Pancreas (tissue), 10 donors: ENCODE measurements at regions not wholly inside any gene's neighbourhood (a gene's known extent, or its start where the extent isn't known, plus 50 kb on each side); places are given as distances from the start of the nearest gene placed in this dataset.
"Not testable (repeated sequence)": the region's sequence is repeated elsewhere in the genome, so short reads cannot be mapped to it uniquely, and the experiment has no call there.

Source experiments
- ATAC-seq, 4 donors: fragments of 200-7000 bp; cut with Tn5 transposase; one replicate each; pipeline versions ENCODE4 v1.8.0 to v1.9.1; 2020; ENCODE audit warnings: mild to moderate bottlenecking in 4 of 4, moderate library complexity in 4 of 4
- DNase-seq, 6 donors: peaks; one replicate each; pipeline ENCODE4 v3.0.0-alpha.2; 2020
- FAIRE-seq: peaks from 2 replicates; lab custom pipeline; 2012; peaks lifted over from hg19 to GRCh38; lab: Jason Lieb, UNC
- H3K27ac ChIP-seq, 4 donors: fragments of 200-600 bp; sonication (generic); 1 replicate in 3 of 4; 2 replicates in 1 of 4; pipeline versions ENCODE4 v1.5.0 to v1.8.0; 2020
- H3K27me3 ChIP-seq, 4 donors: fragments of 200-600 bp; one replicate each; pipeline ENCODE4 v1.8.0; 2021
- H3K36me3 ChIP-seq, 3 donors: fragments of 200-600 bp; sonication (generic) in 1 of 3; one replicate each; pipeline versions ENCODE4 v1.5.0 to v1.8.0; 2020 to 2021
- H3K4me1 ChIP-seq, 3 donors: fragments of 200-600 bp; one replicate each; pipeline ENCODE4 v1.8.0; 2021
- H3K4me3 ChIP-seq, 4 donors: fragments of 200-600 bp; sonication (generic) in 2 of 4; one replicate each; pipeline versions ENCODE4 v1.5.0 to v1.8.0; 2020 to 2021
- H3K9me3 ChIP-seq, 4 donors: fragments of 200-600 bp; one replicate each; pipeline ENCODE4 v1.8.0; 2021
- CTCF ChIP-seq, 4 donors: fragments of 200-600 bp; sonication (generic) in 3 of 4; IDR thresholded peaks; one replicate each; pipeline versions ENCODE4 v1.5.0 to v1.8.0; 2021; ENCODE audit warnings: antibody characterized with exemption in 4 of 4
- WGBS, 2 donors: extraction: QIAGEN DNeasy Blood & Tissue Kit; methylation state at CpG; one replicate each; pipeline ENCODE4 v1.1.7; 2013; 5-methylcytosine and 5-hydroxymethylcytosine counted together
- intact Hi-C, 3 donors: fragments of 100-400 bp; cut with DNase I; formaldehyde crosslinking; loops; one replicate each; pipeline versions ENCODE4 v1.11.1 to v1.14.2; 2022
- donor health status: healthy with polysubstance abuse.
- donor health status: DM: no; HTN: no; CAD: no; lungs with moderate emphysema.
- donor health status: DM: no; HTN: no; CAD: no.
- donor health status: control.
- donor health status: control.
- donor health status: Bipolar disorder and iron deficiency.
- donor health status: DM: yes; HTN: yes; CAD: no.
- donor health status: DM: no; HTN: no; CAD: no.
- donor health status: DM: no; HTN: no; CAD: no.
- donor health status: DM: yes; HTN: yes; CAD: no.

GRCh38 chr6:25157842-25158241 lies 121.3 kb upstream of the CARMIL1 start:
- Histone ChIP-seq H3K4me1 (peaks cover 0 to 9% (median 0%) of the 10 kb centered on the region in 3 donors), H3K27ac (no peak overlapping the region), H3K27me3 (no peaks in the 10 kb centered on the region), H3K4me3 (no peak overlapping the region), H3K9me3 (no peaks in the 10 kb centered on the region), H3K36me3 (no peaks in the 10 kb centered on the region)
- DNase-seq, result no peak
- no peak for ATAC-seq
- no peak for TF ChIP-seq CTCF (IDR thresholded peaks at IDR 0.05)
- FAIRE-seq, result no peak
- 83 to 93% methylated on average over 5 of the region's 5 CpGs for WGBS, 2 donors
- intact Hi-C loops, result no loop called here

- DNase-seq, H3K4me1 ChIP-seq, ATAC-seq, H3K27me3 ChIP-seq, H3K27ac ChIP-seq, FAIRE-seq, intact Hi-C loops, H3K9me3 ChIP-seq, H3K4me3 ChIP-seq, H3K36me3 ChIP-seq: not testable (repeated sequence)
Measured at GRCh38 chr6:25160134-25160533, 119.0 kb upstream of the CARMIL1 start.

GRCh38 chr6:25165177-25165576 lies 114.0 kb upstream of the CARMIL1 start:
- Histone ChIP-seq H3K36me3 (no peaks in the 10 kb centered on the region), H3K4me1 (peaks cover 0 to 20% (median 6%) of the 10 kb centered on the region in 3 donors), H3K4me3 (no peak overlapping the region), H3K9me3 (no peaks in the 10 kb centered on the region), H3K27ac (no peak overlapping the region), H3K27me3 (no peaks in the 10 kb centered on the region)
- 85 to 88% methylated on average over 7 of the region's 7 CpGs for WGBS, 2 donors
- intact Hi-C loops, result no loop called here
- FAIRE-seq, result no peak
- no peak for ATAC-seq
- no peak for TF ChIP-seq CTCF (IDR thresholded peaks at IDR 0.05)
- no peak for DNase-seq

GRCh38 chr6:25165800-25166199 lies 113.4 kb upstream of the CARMIL1 start:
- FAIRE-seq (no peak), ATAC-seq (no peak), DNase-seq (no peak)
- Histone ChIP-seq H3K4me3 (no peak overlapping the region), H3K36me3 (no peaks in the 10 kb centered on the region), H3K4me1 (peaks cover 0 to 26% (median 6%) of the 10 kb centered on the region in 3 donors), H3K27me3 (no peaks in the 10 kb centered on the region), H3K9me3 (no peaks in the 10 kb centered on the region), H3K27ac (peak overlapping the region in 1 of 4 donors; percentile 32)
- intact Hi-C loops, result no loop called here
- TF ChIP-seq CTCF (IDR thresholded peaks at IDR 0.05), result no peak
- WGBS, 2 donors, result 72 to 87% methylated on average over 1 of the region's 1 CpG

GRCh38 chr6:25166955-25167748 lies 112.0 kb upstream of the CARMIL1 start:
- intact Hi-C loops, result no loop called here
- peak overlapping the region in 2 of 4 donors; percentile 13 to 23 for H3K27ac ChIP-seq
- DNase-seq (peak in 1 of 6 donors; percentile 11), ATAC-seq (peak; percentile 62 to 76 (median 71)), FAIRE-seq (no peak)
- WGBS, 2 donors, result 43% methylated on average over 6 of the region's 6 CpGs
- TF ChIP-seq CTCF (IDR thresholded peaks at IDR 0.05), result no peak
- no peak overlapping the region for H3K4me3 ChIP-seq
- H3K36me3 ChIP-seq, result no peaks in the 10 kb centered on the region
- H3K27me3 ChIP-seq, result no peaks in the 10 kb centered on the region
- H3K9me3 ChIP-seq, result no peaks in the 10 kb centered on the region
- H3K4me1 ChIP-seq, result peaks cover 0 to 34% (median 6%) of the 10 kb centered on the region in 3 donors
